HG02610 (cell line): ENCODE measurements at regions not wholly inside any gene's neighbourhood (a gene's known extent, or its start where the extent isn't known, plus 50 kb on each side); places are given as distances from the start of the nearest gene placed in this dataset.
"Not testable (repeated sequence)": the region's sequence is repeated elsewhere in the genome, so short reads cannot be mapped to it uniquely, and the experiment has no call there.

ENCODE experiments used
- ATAC-seq: cut with Tn5 transposase; IDR thresholded peaks from one replicate; pipeline ENCODE4 v1.9.1; 2021; ENCODE audit warnings: mild to moderate bottlenecking, moderate library complexity; ENCODE audit not compliant: unreplicated experiment

DNA sequence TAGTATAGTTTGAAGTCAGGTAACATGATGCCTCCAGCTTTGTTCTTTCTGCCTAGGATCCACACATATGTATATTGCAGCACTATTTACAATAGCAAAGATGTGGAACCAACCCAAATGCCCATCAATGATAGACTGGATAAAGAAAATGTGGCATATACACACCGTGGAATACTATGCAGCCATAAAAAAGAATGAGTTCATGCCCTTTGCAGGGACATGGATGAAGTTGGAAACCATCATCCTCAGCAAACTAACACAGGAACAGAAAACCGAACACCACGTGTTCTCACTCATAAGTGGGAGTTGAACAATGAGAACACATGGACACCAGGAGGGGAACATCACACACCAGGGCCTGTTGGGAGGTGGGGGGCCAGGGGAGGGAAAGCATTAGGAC is 1111.5 kb downstream of the BRD1 start:
- ATAC-seq = not testable (repeated sequence)

DNA sequence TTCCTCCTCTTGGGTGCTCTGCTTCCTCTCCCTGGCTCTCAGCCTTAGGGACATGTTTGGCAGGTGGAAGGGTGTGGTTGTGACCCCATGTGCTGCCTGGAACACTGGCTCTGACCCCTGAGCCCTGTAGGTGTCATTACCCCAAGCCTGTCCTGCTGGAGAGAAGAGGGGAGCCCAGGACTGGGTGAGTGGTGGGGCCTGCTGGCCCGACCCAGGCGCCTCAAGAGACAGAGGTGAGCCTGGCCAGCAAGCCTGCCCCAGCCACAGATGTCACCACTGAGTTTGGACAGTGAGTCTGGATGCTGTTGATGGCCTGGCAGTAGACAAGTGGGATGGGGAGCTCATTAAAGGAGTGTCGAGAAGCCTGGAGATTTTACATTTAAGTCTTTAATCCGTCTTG is 1112.2 kb downstream of the BRD1 start:
- no peak for ATAC-seq

DNA sequence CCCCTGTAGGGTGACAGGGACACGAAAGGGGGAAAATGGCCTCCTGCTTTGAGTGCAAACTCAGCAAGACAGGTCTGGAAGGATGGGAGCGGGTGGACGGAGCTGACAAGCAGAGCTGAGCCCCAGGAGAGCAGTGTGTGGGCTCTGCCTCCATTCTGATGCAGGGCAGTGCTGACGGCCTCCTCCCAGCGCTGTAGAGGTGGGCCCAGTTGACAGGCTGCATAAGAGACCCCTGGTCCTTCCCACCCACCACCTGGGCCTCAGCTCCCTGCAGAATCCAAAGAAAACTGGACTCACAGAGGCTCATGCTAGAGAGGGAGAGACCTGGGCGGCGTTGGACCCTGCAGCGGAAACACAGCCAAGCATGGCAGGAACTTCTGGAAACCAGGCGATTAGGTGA is 1113.4 kb downstream of the BRD1 start:
- ATAC-seq = no peak

DNA sequence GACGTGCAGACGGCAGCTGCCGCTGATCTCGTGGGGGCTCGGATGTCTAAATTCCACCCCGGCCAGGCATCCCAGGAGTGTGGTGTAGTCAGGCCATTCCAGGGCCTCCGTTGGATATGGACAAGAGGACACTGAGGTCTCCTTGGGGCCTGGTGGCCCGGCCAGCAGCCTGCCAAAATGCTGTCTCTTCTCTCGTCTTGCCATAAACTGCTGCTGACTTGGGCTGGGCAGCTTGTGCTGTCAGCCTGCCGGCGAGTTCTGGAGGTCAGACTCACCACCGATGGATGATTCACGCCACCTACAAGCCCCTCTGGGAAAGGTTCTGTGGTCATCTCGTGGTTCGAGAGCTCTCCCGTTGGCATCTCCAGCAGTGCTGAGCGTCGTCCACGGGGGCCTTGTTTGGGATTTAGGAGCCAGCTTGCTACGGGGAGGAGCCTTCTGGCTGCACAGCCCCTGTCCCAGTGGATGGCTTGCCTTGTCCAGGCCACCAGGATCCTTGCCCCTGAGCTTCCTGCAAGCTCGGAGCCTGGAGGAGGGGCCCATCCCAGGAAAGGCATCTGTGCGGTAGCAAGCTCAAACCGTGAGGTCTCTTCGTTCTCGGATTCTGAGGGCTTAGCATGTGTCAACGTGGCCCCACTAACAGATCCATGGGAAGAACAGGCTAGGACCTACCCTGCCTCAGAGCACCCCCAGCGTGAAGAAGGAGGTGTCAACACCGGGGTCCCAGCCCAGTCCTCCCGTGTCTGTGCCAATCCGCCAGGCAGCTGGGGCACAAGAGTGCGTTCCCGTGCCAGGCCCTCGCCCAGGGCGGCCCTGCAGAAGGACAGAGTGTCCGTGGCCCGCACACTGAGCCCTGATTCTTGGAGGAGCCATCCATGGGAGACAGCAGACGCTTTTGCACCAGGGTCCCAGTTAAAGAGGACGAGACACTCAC is 1114.1 kb downstream of the BRD1 start:
- ATAC-seq = no peak

DNA sequence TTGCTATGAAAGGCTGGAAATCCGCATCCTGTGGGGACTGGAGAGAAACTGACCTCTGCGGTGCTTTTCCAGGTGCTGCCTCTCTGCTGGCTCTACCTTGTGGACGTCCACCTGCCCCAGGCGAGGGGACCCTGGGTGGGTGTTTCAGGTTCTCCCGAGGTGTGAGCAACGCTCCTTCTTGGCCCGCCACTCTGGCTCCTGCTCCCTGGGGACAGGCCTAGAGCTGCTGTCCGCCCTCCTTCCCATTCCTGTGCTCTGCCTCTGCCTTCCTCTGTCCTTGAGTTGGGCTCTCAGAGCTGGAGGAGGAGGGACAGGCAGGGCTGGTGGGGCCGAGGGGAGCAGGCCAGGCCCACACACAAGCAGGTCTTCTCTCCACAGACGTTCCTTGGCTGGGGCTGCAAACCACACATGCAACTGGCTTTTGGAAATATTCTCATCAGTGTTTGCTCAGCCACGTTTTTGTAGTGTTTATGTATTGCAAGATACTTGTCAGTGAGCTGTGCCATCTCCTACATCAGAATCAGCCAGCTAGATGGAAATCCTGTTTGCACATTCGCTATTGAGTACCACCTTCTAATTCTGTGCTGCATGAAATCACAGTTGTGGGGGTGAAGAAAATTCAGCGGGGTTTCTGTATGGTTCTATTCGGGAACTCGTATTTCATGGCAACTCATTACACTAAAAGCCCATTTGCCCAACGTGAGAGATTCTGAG is 1115.0 kb downstream of the BRD1 start:
- ATAC-seq = no peak

DNA sequence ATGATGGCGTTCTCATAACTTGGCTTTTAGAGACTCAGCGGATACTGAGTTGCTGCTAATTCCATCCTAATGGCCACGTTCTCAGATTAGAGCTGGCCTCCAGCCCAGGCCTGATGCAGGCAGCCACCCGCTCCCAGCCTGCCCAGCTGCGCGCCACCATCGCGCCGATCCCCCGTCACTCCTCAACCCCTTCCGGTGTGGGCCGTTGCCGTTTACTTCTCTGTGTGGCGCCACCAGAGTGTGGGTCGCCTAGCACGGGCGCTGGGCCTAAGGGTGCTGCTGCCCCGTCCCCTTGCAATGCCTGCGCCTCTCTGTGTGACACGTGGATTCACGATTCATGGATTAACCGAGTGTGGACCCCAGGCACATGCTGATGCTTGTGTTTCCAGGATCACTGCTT is 1116.0 kb downstream of the BRD1 start:
- no peak for ATAC-seq

DNA sequence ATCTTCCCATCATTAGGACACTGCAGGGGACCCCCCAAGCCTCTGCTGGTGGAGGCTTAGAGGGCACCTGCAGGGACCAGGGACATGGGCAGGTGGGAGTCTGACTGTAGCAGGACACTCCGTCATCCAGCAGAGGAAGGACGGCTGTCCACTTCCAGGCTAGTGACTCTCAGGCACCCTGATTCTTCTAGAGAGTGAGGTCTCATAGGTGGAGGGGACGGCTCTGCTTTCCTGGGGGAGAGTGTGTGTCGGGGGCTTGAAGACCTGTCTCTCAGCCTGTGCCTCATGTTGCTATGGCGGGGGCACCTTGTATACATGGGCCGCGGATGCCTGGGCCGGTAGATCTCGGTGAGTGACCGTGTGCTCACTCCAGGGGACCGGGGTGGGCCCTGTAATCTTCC is 1116.6 kb downstream of the BRD1 start:
- ATAC-seq = no peak

DNA sequence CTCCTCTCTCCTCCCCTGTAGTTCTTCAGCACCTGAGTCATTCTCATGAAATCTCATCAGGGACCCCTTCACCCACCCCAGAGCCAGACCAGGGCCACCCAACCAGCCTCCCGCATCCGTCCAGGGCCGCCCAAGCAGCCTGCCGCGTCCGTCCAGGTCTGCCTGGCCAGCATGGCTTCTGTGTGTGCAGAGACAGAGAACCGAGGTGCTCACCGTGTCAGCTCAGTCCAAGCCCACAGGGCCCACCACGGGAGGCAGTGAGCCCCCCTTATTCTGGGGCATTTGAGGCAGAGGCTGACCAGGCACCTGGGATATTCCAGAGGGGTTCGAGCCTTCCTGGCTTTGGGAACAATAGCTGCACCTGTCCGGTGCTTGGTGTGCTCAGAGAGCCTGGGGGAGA is 1117.3 kb downstream of the BRD1 start:
- no peak for ATAC-seq

DNA sequence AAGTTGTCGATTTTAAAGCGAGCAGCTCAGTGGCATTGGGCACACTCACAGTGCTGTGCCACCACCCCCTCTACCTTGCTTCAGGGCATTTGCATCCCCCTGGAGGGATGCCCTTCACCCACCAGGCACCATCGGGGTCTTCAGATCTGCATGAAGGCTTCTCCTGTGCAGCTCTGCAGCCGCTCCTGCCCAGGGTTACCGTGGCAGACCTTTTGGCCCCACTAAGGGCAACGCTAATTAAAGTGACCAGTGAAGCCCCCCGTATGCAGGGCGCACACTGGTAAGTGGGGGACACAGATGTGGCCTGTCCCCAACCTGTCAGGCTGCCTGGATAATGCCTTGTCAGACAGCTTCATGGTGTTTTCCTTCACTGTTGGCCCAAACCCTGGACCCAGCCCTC is 1117.7 kb downstream of the BRD1 start:
- ATAC-seq = no peak

DNA sequence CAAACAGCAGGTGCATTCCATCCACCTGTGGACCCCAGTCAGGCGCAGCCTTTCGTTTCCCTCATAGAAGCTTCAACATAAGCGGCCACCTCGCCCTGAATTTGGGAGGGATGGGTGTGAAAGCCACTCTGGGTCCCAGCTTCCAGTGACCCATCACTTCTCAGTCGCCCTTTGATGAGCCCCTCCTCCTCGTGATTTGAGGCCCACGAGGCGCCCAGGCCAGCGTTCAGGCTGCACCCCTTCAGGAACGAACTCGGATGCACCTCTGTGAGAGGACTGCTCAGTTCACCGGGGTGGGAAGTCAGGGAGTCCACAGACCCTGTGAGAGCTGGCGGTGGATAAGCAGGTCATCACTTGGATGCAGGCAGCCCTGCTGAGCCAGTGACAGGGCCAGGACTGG is 1118.2 kb downstream of the BRD1 start:
- ATAC-seq = no peak

DNA sequence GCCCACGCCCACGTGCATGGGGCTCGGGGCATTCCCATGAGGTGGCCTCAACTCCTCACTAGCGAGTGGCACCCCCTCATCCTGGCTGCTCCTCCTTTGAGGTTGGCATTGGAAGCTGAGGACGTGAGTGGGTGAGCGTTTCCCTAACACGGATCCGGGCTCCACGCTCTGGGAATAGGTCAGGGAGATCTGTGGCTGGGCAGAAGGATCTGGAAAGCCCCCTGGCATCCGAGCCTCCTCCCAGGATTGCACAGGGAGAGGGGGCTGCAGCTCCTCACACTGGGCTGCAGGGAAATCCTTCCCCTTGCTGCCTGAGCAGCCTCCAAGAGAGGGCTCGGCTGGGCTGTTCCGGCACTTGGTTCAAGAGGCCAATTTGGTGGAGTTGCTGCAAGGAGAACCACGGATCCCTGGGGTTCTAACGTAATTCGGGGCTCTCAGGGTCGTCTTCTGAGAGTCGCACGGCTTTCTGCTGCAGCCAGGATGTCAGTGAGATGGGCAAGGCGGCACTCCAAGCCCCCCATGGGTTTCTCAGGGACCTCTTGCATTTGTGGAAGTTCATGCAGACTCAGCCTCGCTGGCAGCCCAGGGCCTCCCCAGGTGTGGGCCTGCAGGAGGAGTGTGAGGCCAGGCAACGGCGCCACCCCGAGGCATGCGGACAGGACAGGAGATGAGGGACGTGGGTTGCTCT is 1119.0 kb downstream of the BRD1 start:
- no peak for ATAC-seq

DNA sequence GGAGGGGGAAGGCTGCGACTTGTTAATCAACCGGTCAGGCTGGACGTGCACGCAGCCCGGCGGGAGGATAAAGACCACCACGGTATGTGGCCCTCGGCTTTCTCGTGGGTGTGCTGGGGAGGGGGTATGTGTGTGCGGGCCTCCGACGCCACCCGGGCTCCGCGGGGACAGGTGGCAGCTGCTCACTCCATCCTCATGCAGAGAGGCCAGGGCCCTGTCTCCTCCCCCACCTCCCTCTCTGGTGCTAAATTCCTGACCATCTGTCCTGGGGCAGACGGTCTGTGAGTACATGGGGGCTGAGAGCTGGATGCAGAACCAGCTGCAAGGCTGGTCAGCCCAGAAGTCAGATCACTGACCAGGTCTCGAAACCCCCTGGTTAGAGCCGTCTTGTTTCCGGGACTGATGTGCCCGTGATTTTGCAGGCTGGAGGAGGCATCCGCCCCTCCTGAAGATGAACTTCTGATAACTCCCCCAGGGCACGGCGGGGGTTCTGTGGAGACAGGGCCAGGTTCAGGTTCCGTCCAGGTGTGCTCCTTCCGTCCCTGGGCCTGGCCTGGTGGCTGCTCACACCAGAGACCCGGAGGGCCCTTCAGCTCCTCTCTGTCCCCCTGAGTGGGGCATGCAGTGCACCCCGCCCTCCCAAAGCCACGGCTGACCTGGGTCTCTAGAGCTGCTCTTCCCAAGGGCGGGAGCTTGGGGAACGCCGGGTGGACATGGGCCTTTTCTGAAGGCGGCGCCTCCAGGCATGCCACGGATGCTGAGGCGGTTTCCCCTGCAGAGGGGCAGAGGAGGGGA is 1119.7 kb downstream of the BRD1 start:
- ATAC-seq = no peak

DNA sequence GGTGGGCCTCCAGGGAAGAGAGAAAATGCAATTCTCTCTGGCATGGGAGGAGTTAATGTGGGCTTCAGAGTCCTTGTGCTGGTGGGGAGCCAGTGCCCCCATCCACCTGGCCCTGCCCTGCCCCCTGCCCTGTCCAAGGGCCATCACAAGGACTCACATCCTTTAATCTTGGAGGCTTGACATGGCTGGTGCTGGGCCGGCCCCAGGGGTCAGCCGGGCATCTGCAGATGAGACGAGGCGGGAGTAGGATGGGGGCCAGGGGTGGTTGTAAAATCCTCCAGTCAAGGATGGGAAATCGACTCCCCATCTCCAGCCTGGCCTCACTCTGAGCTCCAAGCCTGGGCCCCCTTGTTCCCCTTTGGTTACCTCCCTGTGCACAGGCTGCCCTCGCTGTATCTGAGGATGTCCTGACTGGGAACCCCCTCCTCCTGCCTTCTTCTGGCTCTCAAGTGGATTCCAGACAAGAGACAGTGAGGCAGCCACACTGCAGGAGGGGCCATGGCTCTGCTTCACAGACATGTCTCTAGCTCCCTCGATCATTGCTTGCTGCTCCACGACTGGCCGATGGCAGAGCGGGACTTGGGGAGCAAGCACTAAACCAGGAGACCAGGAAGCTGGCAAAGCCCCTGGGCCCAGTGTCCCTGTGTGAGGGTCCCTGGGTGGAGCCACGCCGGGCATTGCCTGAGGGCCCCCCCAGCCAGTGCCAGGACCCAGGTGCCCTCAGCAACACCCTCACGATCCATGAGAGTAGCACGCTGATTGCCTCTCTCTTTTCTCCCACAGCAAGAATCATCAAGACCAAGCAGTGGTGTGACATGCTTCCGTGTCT is 1120.5 kb downstream of the BRD1 start:
- no peak for ATAC-seq

DNA sequence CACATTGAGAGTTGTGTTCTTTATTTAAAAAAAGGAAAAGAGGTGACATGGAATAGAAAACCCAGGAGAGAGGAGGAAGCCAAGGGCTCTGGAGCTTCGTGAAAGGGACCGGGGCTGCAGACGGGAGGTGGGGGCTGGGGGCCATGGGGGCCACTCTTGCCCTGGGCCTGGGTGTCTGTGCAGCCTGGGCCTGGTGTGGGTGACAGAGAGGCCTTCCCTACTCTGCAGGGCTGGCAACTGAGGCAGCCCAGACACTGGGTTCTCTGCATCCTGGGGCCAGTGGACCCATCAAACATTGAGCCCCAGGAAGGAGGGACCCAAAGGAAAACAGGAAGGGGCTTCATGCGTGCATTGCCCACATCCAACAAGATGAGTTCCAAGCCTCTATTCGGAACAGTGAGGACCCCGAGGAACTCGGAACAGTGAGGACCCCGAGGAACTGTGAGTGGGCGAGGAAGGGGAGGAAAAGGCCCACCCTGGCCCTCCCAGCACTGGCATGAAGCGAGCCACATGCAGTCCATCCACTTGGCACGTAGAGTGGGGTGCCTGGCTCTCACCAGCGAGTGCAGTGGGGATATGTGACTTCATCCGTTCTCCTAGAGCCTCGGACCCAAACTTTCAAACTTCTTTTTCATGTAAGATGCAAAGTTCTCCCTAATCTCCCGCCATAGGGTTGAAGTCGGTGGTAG is 1121.6 kb downstream of the BRD1 start:
- no peak for ATAC-seq

DNA sequence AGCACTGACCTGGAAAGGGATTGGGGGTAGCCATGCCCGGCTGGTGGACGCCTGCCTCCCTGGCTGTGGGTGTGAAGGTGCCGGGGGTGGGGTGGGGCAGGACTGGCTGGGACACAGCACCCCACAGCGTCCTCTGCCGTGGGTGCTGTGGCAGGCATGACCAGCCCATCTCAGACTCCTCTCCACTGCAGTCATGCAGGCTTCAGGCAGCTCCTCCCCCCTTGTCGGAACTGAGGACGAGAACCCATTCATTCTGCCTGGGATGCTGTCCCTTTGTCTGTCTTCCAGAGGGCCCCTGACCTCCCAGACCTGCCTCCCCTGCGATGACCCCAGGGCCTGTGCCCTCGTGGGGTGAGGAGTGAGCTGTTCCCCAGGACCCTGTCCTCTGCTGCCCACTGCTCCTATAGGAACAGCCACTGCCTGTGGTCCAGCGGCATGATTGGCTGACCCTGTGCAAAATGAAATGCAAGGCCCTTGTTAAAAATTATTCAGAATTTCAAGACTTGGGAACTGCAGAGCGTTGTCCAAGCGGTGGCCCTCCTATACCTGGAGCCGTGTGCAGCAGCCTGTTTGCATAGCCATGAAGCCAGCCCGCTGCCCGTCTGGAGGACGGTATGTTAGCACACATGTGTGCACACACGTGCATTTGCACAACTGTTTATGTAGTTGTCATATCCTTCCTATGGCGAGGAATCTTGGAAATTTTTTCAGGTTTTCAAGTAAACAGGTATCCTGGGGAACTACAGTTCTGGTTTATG is 1122.3 kb downstream of the BRD1 start:
- no peak for ATAC-seq

DNA sequence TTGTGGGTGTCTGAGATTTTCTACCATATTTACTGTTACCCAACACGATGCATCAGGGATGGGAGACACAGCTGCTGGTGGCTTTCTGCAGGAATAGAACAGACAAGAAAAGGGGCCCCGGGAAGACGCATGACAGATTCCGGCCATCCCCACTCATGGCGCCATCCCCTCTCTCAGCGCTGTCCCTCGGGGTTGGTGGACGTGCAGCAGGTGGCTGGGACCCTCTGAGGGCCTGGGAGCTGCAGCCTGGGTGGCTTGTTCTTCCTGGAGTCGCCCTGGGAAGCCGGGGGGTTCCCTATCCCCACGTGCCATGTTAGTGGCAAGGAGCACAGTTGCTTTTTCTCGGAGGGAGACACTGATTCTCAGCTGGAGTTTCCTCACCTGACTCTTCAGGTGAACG is 1123.3 kb downstream of the BRD1 start:
- ATAC-seq = no peak

DNA sequence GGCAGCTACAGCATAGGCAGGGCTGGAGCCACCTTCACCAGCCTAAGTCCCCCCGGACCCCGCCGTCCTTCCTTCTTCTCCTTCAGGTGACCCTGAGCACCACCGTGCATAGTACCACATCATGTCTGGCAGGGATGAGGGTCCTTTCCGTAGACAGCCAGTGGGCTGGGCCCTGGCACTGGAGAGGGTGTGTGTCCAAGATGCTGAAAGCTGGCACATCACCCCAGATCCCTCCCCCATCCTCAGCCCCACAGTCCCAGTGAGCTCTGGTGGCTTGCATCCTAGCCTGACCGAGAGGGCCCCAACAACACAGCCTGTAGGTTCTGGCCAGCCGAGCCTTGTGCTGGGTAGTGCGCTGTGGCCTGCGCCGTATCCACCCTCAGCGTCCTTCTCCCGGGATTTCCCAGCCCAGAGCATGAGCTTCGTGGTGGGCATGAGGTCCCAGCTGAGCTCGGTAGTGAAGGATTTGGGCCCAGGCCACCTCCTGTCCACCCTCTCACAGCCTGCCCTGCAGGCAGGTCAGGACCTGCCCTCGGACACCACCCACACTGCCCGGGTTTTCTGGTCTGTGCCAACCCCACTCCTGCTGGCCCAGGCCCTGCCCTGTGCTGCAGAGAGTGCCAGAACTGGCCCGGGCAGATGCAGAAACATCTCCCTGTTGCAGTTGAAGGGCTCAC is 1124.3 kb downstream of the BRD1 start:
- no peak for ATAC-seq

DNA sequence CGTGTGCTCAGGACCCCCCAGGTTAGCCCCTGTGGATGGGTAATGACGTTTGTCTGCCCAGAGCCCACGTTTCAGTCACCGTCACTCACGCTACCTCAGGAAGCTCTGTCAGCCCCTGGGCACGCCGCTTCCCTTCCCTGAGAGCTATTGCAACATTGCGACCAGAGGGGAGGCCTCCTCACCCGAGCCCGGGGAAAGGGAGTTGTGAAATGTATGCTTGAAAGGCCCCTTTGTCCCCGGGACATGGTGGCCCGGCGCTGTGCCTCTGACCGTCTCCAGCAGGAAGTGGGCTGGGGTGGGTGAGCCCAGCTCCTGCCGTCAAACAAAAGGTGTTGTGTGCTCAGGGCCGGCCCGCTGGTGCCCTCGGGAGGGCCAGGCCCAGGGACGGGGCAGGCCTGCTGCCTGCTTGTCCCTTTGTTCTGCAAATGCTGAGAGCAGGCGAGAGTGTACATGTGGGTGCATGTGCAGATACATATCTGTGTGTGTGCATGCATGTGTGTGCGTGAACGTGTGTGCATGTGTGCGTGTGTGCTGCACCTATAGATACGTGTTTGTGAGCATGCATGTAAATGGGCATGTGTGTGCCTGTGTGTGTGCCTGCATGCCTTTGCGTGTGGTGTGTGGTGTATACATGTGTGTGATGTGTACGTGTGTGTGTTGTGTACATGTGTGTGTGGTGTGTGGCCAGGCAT is 1125.0 kb downstream of the BRD1 start:
- no peak for ATAC-seq
